Uterus (tissue), 2 donors: ENCODE measurements at regions not wholly inside any gene's neighbourhood (a gene's known extent, or its start where the extent isn't known, plus 50 kb on each side); places are given as distances from the start of the nearest gene placed in this dataset.

Source experiments
- POLR2A ChIP-seq, 2 donors: fragments of 450-650 bp; IDR thresholded peaks; one replicate each; pipeline ENCODE4 v1.6.1; 2016; ENCODE audit warnings: antibody characterized with exemption in 2 of 2, mild to moderate bottlenecking in 1 of 2, moderate library complexity in 1 of 2
- TF ChIP-seq, protein P1 (sequence below), 4 experiments: fragments of 200-600 bp in 2 of 4; fragments of 450-650 bp in 2 of 4; sonication (generic) in 2 of 4; IDR thresholded peaks; one replicate each; pipeline ENCODE4 v1.5.1; 2016 to 2019; ENCODE audit warnings: antibody characterized with exemption in 4 of 4, mild to moderate bottlenecking in 2 of 4, moderate library complexity in 1 of 4

DNA sequence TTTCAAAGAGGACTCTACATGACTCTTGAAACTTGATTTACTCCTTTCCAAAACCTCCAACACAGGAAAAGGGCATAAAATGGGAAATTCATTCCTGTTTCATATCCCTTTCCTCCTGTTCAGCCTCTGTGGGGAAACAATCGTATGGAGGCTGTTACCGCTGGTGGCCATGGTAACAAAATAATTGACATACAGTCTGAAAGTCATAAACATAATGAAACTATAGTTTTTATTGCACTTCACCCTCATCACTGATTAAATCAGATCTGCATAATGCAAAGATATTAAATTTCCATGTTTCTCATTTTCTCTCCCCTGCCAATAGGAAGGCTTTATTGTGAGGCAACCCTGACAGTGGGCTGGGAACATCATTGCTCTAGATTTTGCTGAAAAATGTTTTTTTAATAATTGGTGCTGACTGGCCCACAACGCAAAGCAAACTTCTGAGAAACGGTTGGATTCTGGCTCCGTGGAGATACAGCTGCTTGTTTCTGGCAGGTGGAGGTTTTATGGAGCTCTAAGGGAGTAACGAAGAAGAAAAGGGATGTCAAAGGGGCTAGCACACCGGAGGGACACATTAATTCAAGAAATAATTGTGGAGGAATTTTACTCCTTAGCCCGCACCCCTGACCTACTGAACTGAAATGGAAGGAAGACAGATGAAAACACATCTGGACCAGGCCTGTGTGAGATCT lies 154.2 kb upstream of the SHISA6 start:
- TF ChIP-seq, protein P1, sequence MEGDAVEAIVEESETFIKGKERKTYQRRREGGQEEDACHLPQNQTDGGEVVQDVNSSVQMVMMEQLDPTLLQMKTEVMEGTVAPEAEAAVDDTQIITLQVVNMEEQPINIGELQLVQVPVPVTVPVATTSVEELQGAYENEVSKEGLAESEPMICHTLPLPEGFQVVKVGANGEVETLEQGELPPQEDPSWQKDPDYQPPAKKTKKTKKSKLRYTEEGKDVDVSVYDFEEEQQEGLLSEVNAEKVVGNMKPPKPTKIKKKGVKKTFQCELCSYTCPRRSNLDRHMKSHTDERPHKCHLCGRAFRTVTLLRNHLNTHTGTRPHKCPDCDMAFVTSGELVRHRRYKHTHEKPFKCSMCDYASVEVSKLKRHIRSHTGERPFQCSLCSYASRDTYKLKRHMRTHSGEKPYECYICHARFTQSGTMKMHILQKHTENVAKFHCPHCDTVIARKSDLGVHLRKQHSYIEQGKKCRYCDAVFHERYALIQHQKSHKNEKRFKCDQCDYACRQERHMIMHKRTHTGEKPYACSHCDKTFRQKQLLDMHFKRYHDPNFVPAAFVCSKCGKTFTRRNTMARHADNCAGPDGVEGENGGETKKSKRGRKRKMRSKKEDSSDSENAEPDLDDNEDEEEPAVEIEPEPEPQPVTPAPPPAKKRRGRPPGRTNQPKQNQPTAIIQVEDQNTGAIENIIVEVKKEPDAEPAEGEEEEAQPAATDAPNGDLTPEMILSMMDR (IDR thresholded peaks at IDR 0.05): no peak
- no peak for TF ChIP-seq POLR2A (IDR thresholded peaks at IDR 0.05)
